Pancreas (tissue), 10 donors: ENCODE measurements at regions not wholly inside any gene's neighbourhood (a gene's known extent, or its start where the extent isn't known, plus 50 kb on each side); places are given as distances from the start of the nearest gene placed in this dataset.

Experiments used
- ATAC-seq, 4 donors: fragments of 200-7000 bp; cut with Tn5 transposase; one replicate each; pipeline versions ENCODE4 v1.8.0 to v1.9.1; 2020; ENCODE audit warnings: mild to moderate bottlenecking in 4 of 4, moderate library complexity in 4 of 4
- DNase-seq, 6 donors: peaks; one replicate each; pipeline ENCODE4 v3.0.0-alpha.2; 2020
- FAIRE-seq: peaks from 2 replicates; lab custom pipeline; 2012; peaks lifted over from hg19 to GRCh38; lab: Jason Lieb, UNC
- H3K27ac ChIP-seq, 4 donors: fragments of 200-600 bp; sonication (generic); 1 replicate in 3 of 4; 2 replicates in 1 of 4; pipeline versions ENCODE4 v1.5.0 to v1.8.0; 2020
- H3K27me3 ChIP-seq, 4 donors: fragments of 200-600 bp; one replicate each; pipeline ENCODE4 v1.8.0; 2021
- H3K36me3 ChIP-seq, 3 donors: fragments of 200-600 bp; sonication (generic) in 1 of 3; one replicate each; pipeline versions ENCODE4 v1.5.0 to v1.8.0; 2020 to 2021
- H3K4me1 ChIP-seq, 3 donors: fragments of 200-600 bp; one replicate each; pipeline ENCODE4 v1.8.0; 2021
- H3K4me3 ChIP-seq, 4 donors: fragments of 200-600 bp; sonication (generic) in 2 of 4; one replicate each; pipeline versions ENCODE4 v1.5.0 to v1.8.0; 2020 to 2021
- H3K9me3 ChIP-seq, 4 donors: fragments of 200-600 bp; one replicate each; pipeline ENCODE4 v1.8.0; 2021
- WGBS, 2 donors: extraction: QIAGEN DNeasy Blood & Tissue Kit; methylation state at CpG; one replicate each; pipeline ENCODE4 v1.1.7; 2013; 5-methylcytosine and 5-hydroxymethylcytosine counted together
- intact Hi-C, 3 donors: fragments of 100-400 bp; cut with DNase I; formaldehyde crosslinking; loops; one replicate each; pipeline versions ENCODE4 v1.11.1 to v1.14.2; 2022
- TF ChIP-seq, protein P1 (sequence below), 4 donors: fragments of 200-600 bp; sonication (generic) in 3 of 4; IDR thresholded peaks; one replicate each; pipeline versions ENCODE4 v1.5.0 to v1.8.0; 2021; ENCODE audit warnings: antibody characterized with exemption in 4 of 4
- donor health status: healthy with polysubstance abuse.
- donor health status: DM: no; HTN: no; CAD: no; lungs with moderate emphysema.
- donor health status: DM: no; HTN: no; CAD: no.
- donor health status: control.
- donor health status: control.
- donor health status: Bipolar disorder and iron deficiency.
- donor health status: DM: yes; HTN: yes; CAD: no.
- donor health status: DM: no; HTN: no; CAD: no.
- donor health status: DM: no; HTN: no; CAD: no.
- donor health status: DM: yes; HTN: yes; CAD: no.

DNA sequence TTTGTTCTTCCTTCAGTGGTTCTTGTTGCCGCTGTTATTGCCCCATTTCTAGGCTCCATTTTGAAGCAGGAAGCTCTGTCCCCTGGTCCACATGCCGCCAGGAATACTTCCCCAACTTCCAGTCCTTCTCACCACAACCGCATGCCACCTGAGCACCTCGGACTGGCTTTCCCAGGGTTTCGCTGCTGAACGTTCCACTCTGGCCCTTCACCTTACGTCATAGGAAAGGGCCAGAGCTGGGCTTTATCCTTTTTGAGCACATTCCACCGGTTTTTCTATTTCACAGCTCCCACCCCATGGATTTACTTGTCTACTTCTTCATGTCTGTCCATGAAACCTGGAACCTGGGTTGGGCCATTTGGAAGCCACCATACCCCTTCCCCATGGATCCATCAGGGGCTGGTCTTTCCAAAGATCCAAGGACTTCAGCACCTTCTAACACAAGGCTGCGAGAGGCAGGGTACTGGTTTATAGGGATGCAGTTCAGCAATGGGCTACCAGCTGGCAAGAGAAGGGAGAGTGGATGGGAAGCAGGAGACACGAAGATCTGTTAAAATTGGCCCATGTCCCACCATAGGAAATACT is 557.4 kb downstream of the BNC2 start:
- no peaks in the 10 kb centered on the region for H3K27me3 ChIP-seq
- H3K9me3 ChIP-seq = no peaks in the 10 kb centered on the region
- no peak overlapping the region for H3K4me3 ChIP-seq
- DNase-seq (no peak), FAIRE-seq (no peak), ATAC-seq (no peak)
- TF ChIP-seq, protein P1, sequence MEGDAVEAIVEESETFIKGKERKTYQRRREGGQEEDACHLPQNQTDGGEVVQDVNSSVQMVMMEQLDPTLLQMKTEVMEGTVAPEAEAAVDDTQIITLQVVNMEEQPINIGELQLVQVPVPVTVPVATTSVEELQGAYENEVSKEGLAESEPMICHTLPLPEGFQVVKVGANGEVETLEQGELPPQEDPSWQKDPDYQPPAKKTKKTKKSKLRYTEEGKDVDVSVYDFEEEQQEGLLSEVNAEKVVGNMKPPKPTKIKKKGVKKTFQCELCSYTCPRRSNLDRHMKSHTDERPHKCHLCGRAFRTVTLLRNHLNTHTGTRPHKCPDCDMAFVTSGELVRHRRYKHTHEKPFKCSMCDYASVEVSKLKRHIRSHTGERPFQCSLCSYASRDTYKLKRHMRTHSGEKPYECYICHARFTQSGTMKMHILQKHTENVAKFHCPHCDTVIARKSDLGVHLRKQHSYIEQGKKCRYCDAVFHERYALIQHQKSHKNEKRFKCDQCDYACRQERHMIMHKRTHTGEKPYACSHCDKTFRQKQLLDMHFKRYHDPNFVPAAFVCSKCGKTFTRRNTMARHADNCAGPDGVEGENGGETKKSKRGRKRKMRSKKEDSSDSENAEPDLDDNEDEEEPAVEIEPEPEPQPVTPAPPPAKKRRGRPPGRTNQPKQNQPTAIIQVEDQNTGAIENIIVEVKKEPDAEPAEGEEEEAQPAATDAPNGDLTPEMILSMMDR (IDR thresholded peaks at IDR 0.05) = no peak
- no peaks in the 10 kb centered on the region for H3K36me3 ChIP-seq
- no peaks in the 10 kb centered on the region for H3K4me1 ChIP-seq
- intact Hi-C loops = no loop called here
- H3K27ac ChIP-seq = no peak overlapping the region
- WGBS, 2 donors = 77 to 79% methylated on average over 10 of the region's 10 CpGs

DNA sequence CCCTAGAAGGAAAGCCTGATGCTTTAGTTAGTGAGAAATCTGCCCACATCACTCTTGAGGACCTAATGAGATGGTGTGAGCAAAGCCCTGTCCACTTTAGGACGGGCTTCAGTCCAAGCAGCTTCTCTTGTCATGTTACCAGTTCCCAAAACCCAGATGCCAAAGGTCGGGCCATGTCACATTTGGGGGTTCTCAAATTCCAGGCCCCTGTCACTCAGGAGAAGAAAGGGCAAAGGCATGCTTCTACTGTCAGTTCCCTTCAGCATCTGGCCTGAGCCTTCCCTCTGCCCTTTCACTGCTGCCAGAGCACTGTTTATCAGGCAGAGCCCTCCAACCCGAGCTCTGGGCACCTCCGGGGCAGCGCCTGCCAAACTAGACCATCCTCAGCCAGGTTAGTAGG is 556.0 kb downstream of the BNC2 start:
- ATAC-seq (no peak), FAIRE-seq (no peak), DNase-seq (no peak)
- WGBS, 2 donors = 69 to 80% methylated on average over 5 of the region's 5 CpGs
- no peak overlapping the region for H3K4me3 ChIP-seq
- TF ChIP-seq, protein P1 (IDR thresholded peaks at IDR 0.05) = no peak
- H3K27me3 ChIP-seq = no peaks in the 10 kb centered on the region
- no peak overlapping the region for H3K27ac ChIP-seq
- H3K36me3 ChIP-seq = no peaks in the 10 kb centered on the region
- intact Hi-C loops = no loop called here
- H3K9me3 ChIP-seq = no peaks in the 10 kb centered on the region
- H3K4me1 ChIP-seq = no peaks in the 10 kb centered on the region

DNA sequence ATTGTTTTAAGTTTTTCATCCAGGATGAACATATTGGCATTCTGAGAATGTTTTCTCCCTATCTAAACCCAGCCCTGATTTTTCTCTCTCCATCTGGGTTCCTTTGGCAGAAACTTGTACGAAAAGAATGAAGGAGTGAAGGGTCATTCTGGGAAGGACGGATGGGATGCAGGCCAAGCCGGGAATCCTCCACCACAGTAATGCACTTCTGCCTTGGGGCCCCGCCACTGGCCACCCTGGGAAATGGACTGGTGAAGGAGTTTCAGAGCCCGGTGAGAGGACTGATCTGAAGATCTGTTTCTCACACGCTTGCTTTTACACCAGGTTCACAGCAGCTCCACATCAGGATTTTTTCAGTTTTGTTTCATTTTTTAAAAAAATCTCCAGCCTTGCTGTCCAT is 554.8 kb downstream of the BNC2 start:
- no peak for DNase-seq
- intact Hi-C loops = no loop called here
- TF ChIP-seq, protein P1 (IDR thresholded peaks at IDR 0.05) = no peak
- Histone ChIP-seq H3K36me3 (no peaks in the 10 kb centered on the region), H3K9me3 (no peaks in the 10 kb centered on the region), H3K27ac (no peak overlapping the region), H3K4me3 (no peak overlapping the region), H3K4me1 (no peaks in the 10 kb centered on the region), H3K27me3 (no peaks in the 10 kb centered on the region)
- WGBS, 2 donors = 72 to 80% methylated on average over 6 of the region's 6 CpGs
- ATAC-seq = no peak
- FAIRE-seq = no peak

- FAIRE-seq = no peak
- no peak for ATAC-seq
- intact Hi-C loops = no loop called here
- no peaks in the 10 kb centered on the region for H3K9me3 ChIP-seq
- no peak overlapping the region for H3K4me3 ChIP-seq
- no peaks in the 10 kb centered on the region for H3K27me3 ChIP-seq
- no peaks in the 10 kb centered on the region for H3K36me3 ChIP-seq
- 73 to 78% methylated on average over 9 of the region's 9 CpGs for WGBS, 2 donors
- H3K4me1 ChIP-seq = no peaks in the 10 kb centered on the region
- H3K27ac ChIP-seq = no peak overlapping the region
- TF ChIP-seq, protein P1 (IDR thresholded peaks at IDR 0.05) = no peak
- DNase-seq = no peak
These were observed 554.0 kb downstream of the BNC2 start for GRCh38 chr9:16316456-16316855.

GRCh38 chr9:16316911-16317817 is 553.3 kb downstream of the BNC2 start:
- 71 to 81% methylated on average over 15 of the region's 15 CpGs for WGBS, 2 donors
- H3K27me3 ChIP-seq = no peaks in the 10 kb centered on the region
- FAIRE-seq (no peak), DNase-seq (no peak), ATAC-seq (no peak)
- H3K4me1 ChIP-seq = no peaks in the 10 kb centered on the region
- TF ChIP-seq, protein P1 (IDR thresholded peaks at IDR 0.05) = no peak
- H3K36me3 ChIP-seq = no peaks in the 10 kb centered on the region
- intact Hi-C loops = no loop called here
- no peak overlapping the region for H3K27ac ChIP-seq
- no peak overlapping the region for H3K4me3 ChIP-seq
- H3K9me3 ChIP-seq = no peaks in the 10 kb centered on the region
